NCI-H69 (cell line): ENCODE measurements at regions not wholly inside any gene's neighbourhood (a gene's known extent, or its start where the extent isn't known, plus 50 kb on each side); places are given as distances from the start of the nearest gene placed in this dataset.
A peak's percentile ranks its signal among the peaks of the same experiment; 100 is the strongest.
"Not testable (repeated sequence)": the region's sequence is repeated elsewhere in the genome, so short reads cannot be mapped to it uniquely, and the experiment has no call there.

Experiments used
- DNase-seq: peaks from one replicate; lab custom pipeline; 2025; lab: John Stamatoyannopoulos, UW

- DNase-seq = no peak
These were observed 104.5 kb downstream of the ZMAT3 start for GRCh38 chr3:178967177-178967532.

GRCh38 chr3:178966299-178967176, 105.1 kb downstream of the ZMAT3 start:
- peak; percentile 80 for DNase-seq

- DNase-seq = no peak
These were observed 107.1 kb downstream of the ZMAT3 start for GRCh38 chr3:178964551-178964950.

- DNase-seq = no peak
These were observed 110.7 kb downstream of the ZMAT3 start for GRCh38 chr3:178960918-178961317.

GRCh38 chr3:178960181-178960580, 111.4 kb downstream of the ZMAT3 start:
- no peak for DNase-seq

- no peak for DNase-seq
These were observed 120.9 kb downstream of the ZMAT3 start for GRCh38 chr3:178950676-178951075.

- no peak for DNase-seq
These were observed 121.7 kb downstream of the ZMAT3 start for GRCh38 chr3:178949896-178950295.

GRCh38 chr3:178948546-178948945, 123.1 kb downstream of the ZMAT3 start:
- DNase-seq = no peak

GRCh38 chr3:178947738-178948137, 123.9 kb downstream of the ZMAT3 start:
- DNase-seq = peak; percentile 27

- DNase-seq = not testable (repeated sequence)
These were observed 129.3 kb downstream of the ZMAT3 start for GRCh38 chr3:178942261-178942660.

- DNase-seq = no peak
These were observed 141.5 kb downstream of the ZMAT3 start for GRCh38 chr3:178930116-178930515.

GRCh38 chr3:178916223-178916622, 155.4 kb downstream of the ZMAT3 start:
- DNase-seq = no peak

GRCh38 chr3:178915365-178915764, 156.2 kb downstream of the ZMAT3 start:
- no peak for DNase-seq

GRCh38 chr3:178907081-178907480, 164.5 kb downstream of the ZMAT3 start:
- no peak for DNase-seq

- DNase-seq = peak; percentile 41
These were observed 170.4 kb downstream of the ZMAT3 start for GRCh38 chr3:178901204-178901603.

GRCh38 chr3:178900029-178900646, 171.5 kb downstream of the ZMAT3 start:
- DNase-seq = peak; percentile 99

GRCh38 chr3:178895178-178895789, 176.3 kb downstream of the ZMAT3 start:
- DNase-seq = no peak
